Peyer's patch (tissue), 4 donors: ENCODE measurements at regions not wholly inside any gene's neighbourhood (a gene's known extent, or its start where the extent isn't known, plus 50 kb on each side); places are given as distances from the start of the nearest gene placed in this dataset.

Experiments used
- POLR2A ChIP-seq, 2 donors: fragments of 450-650 bp; IDR thresholded peaks; one replicate each; pipeline ENCODE4 v1.5.1; 2017; ENCODE audit warnings: antibody characterized with exemption in 2 of 2, mild to moderate bottlenecking in 2 of 2, moderate library complexity in 2 of 2
- TF ChIP-seq, protein P1 (sequence below), 6 experiments: fragments of 450-650 bp in 4 of 6; fragments of 200-600 bp in 2 of 6; sonication (generic) in 1 of 6; IDR thresholded peaks; one replicate each; pipeline ENCODE4 v1.5.1; 2017 to 2019; ENCODE audit warnings: antibody characterized with exemption in 6 of 6, mild to moderate bottlenecking in 3 of 6, moderate library complexity in 1 of 6

DNA sequence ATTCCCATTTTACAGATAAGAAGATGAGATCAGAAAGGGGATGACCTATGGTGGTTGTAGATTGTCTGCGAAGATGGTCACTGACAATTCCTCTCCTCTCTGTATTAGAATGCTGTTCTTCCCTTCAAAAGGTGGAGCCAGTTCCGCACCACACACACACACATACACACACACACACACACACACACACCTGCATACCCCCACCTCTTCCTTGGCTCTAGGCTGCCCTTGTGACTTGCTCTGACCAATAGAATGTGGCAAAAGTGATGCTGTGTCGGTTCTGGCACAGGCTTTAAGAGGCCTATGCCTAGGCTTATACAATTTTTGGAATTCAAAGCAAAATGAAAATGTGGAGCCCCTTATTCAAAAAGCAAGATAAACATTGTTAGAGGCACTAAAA is 88.0 kb downstream of the ZFP36L2 start:
- TF ChIP-seq, protein P1, sequence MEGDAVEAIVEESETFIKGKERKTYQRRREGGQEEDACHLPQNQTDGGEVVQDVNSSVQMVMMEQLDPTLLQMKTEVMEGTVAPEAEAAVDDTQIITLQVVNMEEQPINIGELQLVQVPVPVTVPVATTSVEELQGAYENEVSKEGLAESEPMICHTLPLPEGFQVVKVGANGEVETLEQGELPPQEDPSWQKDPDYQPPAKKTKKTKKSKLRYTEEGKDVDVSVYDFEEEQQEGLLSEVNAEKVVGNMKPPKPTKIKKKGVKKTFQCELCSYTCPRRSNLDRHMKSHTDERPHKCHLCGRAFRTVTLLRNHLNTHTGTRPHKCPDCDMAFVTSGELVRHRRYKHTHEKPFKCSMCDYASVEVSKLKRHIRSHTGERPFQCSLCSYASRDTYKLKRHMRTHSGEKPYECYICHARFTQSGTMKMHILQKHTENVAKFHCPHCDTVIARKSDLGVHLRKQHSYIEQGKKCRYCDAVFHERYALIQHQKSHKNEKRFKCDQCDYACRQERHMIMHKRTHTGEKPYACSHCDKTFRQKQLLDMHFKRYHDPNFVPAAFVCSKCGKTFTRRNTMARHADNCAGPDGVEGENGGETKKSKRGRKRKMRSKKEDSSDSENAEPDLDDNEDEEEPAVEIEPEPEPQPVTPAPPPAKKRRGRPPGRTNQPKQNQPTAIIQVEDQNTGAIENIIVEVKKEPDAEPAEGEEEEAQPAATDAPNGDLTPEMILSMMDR (IDR thresholded peaks at IDR 0.05) = no peak
- no peak for TF ChIP-seq POLR2A (IDR thresholded peaks at IDR 0.05)
